WTC11 (cell line): ENCODE measurements at regions not wholly inside any gene's neighbourhood (a gene's known extent, or its start where the extent isn't known, plus 50 kb on each side); places are given as distances from the start of the nearest gene placed in this dataset.

ENCODE experiments used
- ATAC-seq: fragments of 200-7000 bp; cut with Tn5 transposase; 2 replicates; pipeline ENCODE4 v1.10.0; 2021; ENCODE audit warnings: mild to moderate bottlenecking, moderate library complexity
- CTCF ChIA-PET: fragments of 300-600 bp; sonication (Branson Sonifier 250); formaldehyde crosslinking; loops from one replicate; lab custom pipeline; 2021; ENCODE audit warnings: antibody characterized with exemption; lab: Charles Lee
- POLR2A ChIA-PET: fragments of 350-600 bp; sonication (Branson Sonifier 250); formaldehyde crosslinking; loops from one replicate; lab custom pipeline; 2021; ENCODE audit warnings: antibody characterized with exemption; lab: Charles Lee
- DNase-seq: peaks from one replicate; pipeline ENCODE4 v3.0.0; 2021; ENCODE audit warnings: low spot score
- H3K27ac Mint-ChIP-seq: 2 replicates; pipeline ENCODE4 v1.8.0; 2021; ENCODE audit warnings: mixed read lengths
- H3K27me3 Mint-ChIP-seq: 2 replicates; pipeline ENCODE4 v1.8.0; 2021; ENCODE audit warnings: low read depth, mild to moderate bottlenecking, moderate library complexity, mixed read lengths
- H3K36me3 Mint-ChIP-seq: 2 replicates; pipeline ENCODE4 v1.8.0; 2021; ENCODE audit warnings: mixed read lengths
- H3K4me1 Mint-ChIP-seq: 2 replicates; pipeline ENCODE4 v1.8.0; 2022; ENCODE audit warnings: mixed read lengths
- H3K4me3 Mint-ChIP-seq: 2 replicates; pipeline ENCODE4 v1.8.0; 2021; ENCODE audit warnings: mild to moderate bottlenecking, moderate library complexity, mixed read lengths
- H3K9me3 Mint-ChIP-seq: 2 replicates; pipeline ENCODE4 v1.8.0; 2021; ENCODE audit warnings: mixed read lengths
- CREB1 ChIP-seq: sonication (generic); formaldehyde crosslinking; IDR thresholded peaks from 2 replicates; pipeline ENCODE4 v1.8.0; 2023; ENCODE audit warnings: mild to moderate bottlenecking, missing genetic modification reagents
- CREM ChIP-seq: sonication (generic); formaldehyde crosslinking; IDR thresholded peaks from 2 replicates; pipeline ENCODE4 v1.8.1; 2022; ENCODE audit warnings: mild to moderate bottlenecking, missing genetic modification reagents, moderate library complexity
- ETV6 ChIP-seq: sonication (generic); formaldehyde crosslinking; IDR thresholded peaks from 2 replicates; pipeline ENCODE4 v1.8.1; 2022; ENCODE audit warnings: mild to moderate bottlenecking, missing genetic modification reagents
- FOXJ3 ChIP-seq: sonication (generic); formaldehyde crosslinking; IDR thresholded peaks from 2 replicates; pipeline ENCODE4 v1.9.0; 2021; ENCODE audit warnings: missing genetic modification reagents, mild to moderate bottlenecking, borderline replicate concordance
- GTF2I ChIP-seq: fragments of 250-450 bp; sonication (Bioruptor Pico); conservative IDR thresholded peaks from 2 replicates; pipeline ENCODE4 v1.4.0; 2021; ENCODE audit warnings: mild to moderate bottlenecking
- NR3C1 ChIP-seq: sonication (generic); formaldehyde crosslinking; conservative IDR thresholded peaks from 2 replicates; pipeline ENCODE4 v1.8.1; 2023; ENCODE audit warnings: low read depth, mild to moderate bottlenecking, missing genetic modification reagents
- PRRX2 ChIP-seq: fragments of 250-450 bp; sonication (Bioruptor Pico); IDR thresholded peaks from 2 replicates; pipeline ENCODE4 v1.8.0; 2021; ENCODE audit warnings: mild to moderate bottlenecking
- SOX15 ChIP-seq: fragments of 250-450 bp; sonication (Bioruptor Pico); IDR thresholded peaks from 2 replicates; pipeline ENCODE4 v1.9.0; 2021; ENCODE audit warnings: mild to moderate bottlenecking
- TEAD4 ChIP-seq: sonication (generic); formaldehyde crosslinking; IDR thresholded peaks from 2 replicates; pipeline ENCODE4 v1.8.0; 2022; ENCODE audit warnings: mild to moderate bottlenecking, missing genetic modification reagents
- ZNF138 ChIP-seq: sonication (generic); formaldehyde crosslinking; conservative IDR thresholded peaks from 2 replicates; pipeline ENCODE4 v1.8.1; 2022; ENCODE audit warnings: mild to moderate bottlenecking, moderate library complexity, missing genetic modification reagents
- ZNF232 ChIP-seq: sonication (generic); formaldehyde crosslinking; IDR thresholded peaks from 2 replicates; pipeline ENCODE4 v1.8.0; 2022; ENCODE audit warnings: mild to moderate bottlenecking, missing genetic modification reagents
- ZNF317 ChIP-seq: sonication (generic); formaldehyde crosslinking; IDR thresholded peaks from 2 replicates; pipeline ENCODE4 v1.8.1; 2023; ENCODE audit warnings: low read depth, mild to moderate bottlenecking, moderate library complexity, missing genetic modification reagents, borderline replicate concordance
- TF ChIP-seq, protein P1 (sequence below): sonication (generic); formaldehyde crosslinking; IDR thresholded peaks from 2 replicates; pipeline ENCODE4 v1.8.1; 2023; ENCODE audit warnings: mild to moderate bottlenecking, missing genetic modification reagents
- TF ChIP-seq, protein P2 (sequence below): sonication (generic); formaldehyde crosslinking; IDR thresholded peaks from 2 replicates; pipeline ENCODE4 v1.8.1; 2023; ENCODE audit warnings: mild to moderate bottlenecking, missing genetic modification reagents, borderline replicate concordance
- TF ChIP-seq, protein P3 (sequence below): sonication (generic); formaldehyde crosslinking; IDR thresholded peaks from 2 replicates; pipeline ENCODE4 v1.8.0; 2023; ENCODE audit warnings: missing genetic modification reagents, mild to moderate bottlenecking, borderline replicate concordance
- TF ChIP-seq, protein P4 (sequence below): sonication (generic); formaldehyde crosslinking; IDR thresholded peaks from 2 replicates; pipeline ENCODE4 v1.8.1; 2023; ENCODE audit warnings: mild to moderate bottlenecking, missing genetic modification reagents, moderate library complexity
- TF ChIP-seq, protein P5 (sequence below): fragments of 200-600 bp; IDR thresholded peaks from 2 replicates; pipeline ENCODE4 v1.8.0; 2022; ENCODE audit warnings: antibody characterized with exemption
- TF ChIP-seq, protein P6 (sequence below): fragments of 250-450 bp; sonication (Bioruptor Pico); IDR thresholded peaks from 2 replicates; pipeline ENCODE4 v1.9.0; 2021; ENCODE audit warnings: mild to moderate bottlenecking
- TF ChIP-seq, protein P7 (sequence below): sonication (generic); formaldehyde crosslinking; IDR thresholded peaks from 2 replicates; pipeline ENCODE4 v1.8.0; 2022; ENCODE audit warnings: mild to moderate bottlenecking, missing genetic modification reagents

DNA sequence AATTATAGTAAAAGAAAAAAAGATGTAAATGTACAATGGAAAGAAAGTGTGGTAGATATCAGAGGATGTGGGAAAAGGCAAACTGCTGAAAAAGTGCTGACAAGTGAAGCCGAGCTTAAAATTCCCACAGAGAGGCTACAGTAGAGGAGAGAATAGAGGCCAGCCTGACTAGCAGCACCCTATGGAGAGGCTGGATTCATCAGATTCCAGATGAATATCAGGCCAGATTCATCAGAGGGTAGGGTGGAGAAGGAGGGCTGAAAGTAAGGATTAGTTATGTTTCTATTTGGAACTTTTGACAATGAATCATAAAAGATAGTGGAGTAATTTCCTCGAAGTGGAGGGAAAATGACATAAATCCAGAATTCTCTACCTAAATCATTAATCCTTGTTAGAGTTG, 60.4 kb upstream of the NEK7 start:
- Mint-ChIP-seq H3K4me1 (peaks cover 15% of the 10 kb centered on the region), H3K27me3 (no peaks in the 10 kb centered on the region)
- CTCF ChIA-PET = interaction anchor here (2.0 kb wide), 1 partner anchor 60 kb away, joined by 7 read pairs; no protein-coding TSS in a partner anchor

DNA sequence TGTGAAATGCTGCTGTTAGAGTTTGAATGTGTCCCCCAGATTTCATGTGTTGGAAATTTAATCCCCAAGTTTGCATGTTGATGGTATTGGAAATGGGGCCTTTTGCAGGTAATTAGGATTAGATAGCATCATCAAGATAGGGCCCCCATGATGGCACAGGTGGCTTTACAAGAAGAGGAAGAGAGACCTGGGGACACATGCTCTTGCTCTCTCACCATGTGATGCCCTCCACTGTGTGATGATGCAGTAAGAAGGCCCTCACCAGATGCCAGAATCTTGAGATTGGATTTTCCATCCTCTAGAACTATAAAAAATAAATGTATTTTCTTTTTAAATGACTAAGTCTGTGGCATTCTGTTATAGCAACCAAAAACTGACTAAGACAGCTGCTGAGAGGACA, 57.0 kb upstream of the NEK7 start:
- Mint-ChIP-seq H3K36me3 (no peaks in the 10 kb centered on the region), H3K27me3 (no peaks in the 10 kb centered on the region), H3K9me3 (no peaks in the 10 kb centered on the region), H3K4me3 (no peak overlapping the region), H3K4me1 (peaks cover 15% of the 10 kb centered on the region), H3K27ac (no peak overlapping the region)
- CTCF ChIA-PET = no interaction called here
- no peak for DNase-seq
- POLR2A ChIA-PET = interaction anchor here (0.6 kb wide), 1 partner anchor 874 kb away, joined by 3 read pairs; no protein-coding TSS in a partner anchor
- ATAC-seq = no peak
- TF ChIP-seq ETV6 (no peak), FOXJ3 (CRISPR knock-in tag) (no peak), ZNF232 (CRISPR knock-in tag) (no peak), CREM (CRISPR knock-in tag) (no peak), NR3C1 (CRISPR knock-in tag) (no peak), GTF2I (no peak), CREB1 (no peak)
- TF ChIP-seq, protein P1, sequence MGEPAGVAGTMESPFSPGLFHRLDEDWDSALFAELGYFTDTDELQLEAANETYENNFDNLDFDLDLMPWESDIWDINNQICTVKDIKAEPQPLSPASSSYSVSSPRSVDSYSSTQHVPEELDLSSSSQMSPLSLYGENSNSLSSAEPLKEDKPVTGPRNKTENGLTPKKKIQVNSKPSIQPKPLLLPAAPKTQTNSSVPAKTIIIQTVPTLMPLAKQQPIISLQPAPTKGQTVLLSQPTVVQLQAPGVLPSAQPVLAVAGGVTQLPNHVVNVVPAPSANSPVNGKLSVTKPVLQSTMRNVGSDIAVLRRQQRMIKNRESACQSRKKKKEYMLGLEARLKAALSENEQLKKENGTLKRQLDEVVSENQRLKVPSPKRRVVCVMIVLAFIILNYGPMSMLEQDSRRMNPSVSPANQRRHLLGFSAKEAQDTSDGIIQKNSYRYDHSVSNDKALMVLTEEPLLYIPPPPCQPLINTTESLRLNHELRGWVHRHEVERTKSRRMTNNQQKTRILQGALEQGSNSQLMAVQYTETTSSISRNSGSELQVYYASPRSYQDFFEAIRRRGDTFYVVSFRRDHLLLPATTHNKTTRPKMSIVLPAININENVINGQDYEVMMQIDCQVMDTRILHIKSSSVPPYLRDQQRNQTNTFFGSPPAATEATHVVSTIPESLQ = no peak
- TF ChIP-seq, protein P2, sequence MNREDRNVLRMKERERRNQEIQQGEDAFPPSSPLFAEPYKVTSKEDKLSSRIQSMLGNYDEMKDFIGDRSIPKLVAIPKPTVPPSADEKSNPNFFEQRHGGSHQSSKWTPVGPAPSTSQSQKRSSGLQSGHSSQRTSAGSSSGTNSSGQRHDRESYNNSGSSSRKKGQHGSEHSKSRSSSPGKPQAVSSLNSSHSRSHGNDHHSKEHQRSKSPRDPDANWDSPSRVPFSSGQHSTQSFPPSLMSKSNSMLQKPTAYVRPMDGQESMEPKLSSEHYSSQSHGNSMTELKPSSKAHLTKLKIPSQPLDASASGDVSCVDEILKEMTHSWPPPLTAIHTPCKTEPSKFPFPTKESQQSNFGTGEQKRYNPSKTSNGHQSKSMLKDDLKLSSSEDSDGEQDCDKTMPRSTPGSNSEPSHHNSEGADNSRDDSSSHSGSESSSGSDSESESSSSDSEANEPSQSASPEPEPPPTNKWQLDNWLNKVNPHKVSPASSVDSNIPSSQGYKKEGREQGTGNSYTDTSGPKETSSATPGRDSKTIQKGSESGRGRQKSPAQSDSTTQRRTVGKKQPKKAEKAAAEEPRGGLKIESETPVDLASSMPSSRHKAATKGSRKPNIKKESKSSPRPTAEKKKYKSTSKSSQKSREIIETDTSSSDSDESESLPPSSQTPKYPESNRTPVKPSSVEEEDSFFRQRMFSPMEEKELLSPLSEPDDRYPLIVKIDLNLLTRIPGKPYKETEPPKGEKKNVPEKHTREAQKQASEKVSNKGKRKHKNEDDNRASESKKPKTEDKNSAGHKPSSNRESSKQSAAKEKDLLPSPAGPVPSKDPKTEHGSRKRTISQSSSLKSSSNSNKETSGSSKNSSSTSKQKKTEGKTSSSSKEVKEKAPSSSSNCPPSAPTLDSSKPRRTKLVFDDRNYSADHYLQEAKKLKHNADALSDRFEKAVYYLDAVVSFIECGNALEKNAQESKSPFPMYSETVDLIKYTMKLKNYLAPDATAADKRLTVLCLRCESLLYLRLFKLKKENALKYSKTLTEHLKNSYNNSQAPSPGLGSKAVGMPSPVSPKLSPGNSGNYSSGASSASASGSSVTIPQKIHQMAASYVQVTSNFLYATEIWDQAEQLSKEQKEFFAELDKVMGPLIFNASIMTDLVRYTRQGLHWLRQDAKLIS = no peak
- TF ChIP-seq, protein P3, sequence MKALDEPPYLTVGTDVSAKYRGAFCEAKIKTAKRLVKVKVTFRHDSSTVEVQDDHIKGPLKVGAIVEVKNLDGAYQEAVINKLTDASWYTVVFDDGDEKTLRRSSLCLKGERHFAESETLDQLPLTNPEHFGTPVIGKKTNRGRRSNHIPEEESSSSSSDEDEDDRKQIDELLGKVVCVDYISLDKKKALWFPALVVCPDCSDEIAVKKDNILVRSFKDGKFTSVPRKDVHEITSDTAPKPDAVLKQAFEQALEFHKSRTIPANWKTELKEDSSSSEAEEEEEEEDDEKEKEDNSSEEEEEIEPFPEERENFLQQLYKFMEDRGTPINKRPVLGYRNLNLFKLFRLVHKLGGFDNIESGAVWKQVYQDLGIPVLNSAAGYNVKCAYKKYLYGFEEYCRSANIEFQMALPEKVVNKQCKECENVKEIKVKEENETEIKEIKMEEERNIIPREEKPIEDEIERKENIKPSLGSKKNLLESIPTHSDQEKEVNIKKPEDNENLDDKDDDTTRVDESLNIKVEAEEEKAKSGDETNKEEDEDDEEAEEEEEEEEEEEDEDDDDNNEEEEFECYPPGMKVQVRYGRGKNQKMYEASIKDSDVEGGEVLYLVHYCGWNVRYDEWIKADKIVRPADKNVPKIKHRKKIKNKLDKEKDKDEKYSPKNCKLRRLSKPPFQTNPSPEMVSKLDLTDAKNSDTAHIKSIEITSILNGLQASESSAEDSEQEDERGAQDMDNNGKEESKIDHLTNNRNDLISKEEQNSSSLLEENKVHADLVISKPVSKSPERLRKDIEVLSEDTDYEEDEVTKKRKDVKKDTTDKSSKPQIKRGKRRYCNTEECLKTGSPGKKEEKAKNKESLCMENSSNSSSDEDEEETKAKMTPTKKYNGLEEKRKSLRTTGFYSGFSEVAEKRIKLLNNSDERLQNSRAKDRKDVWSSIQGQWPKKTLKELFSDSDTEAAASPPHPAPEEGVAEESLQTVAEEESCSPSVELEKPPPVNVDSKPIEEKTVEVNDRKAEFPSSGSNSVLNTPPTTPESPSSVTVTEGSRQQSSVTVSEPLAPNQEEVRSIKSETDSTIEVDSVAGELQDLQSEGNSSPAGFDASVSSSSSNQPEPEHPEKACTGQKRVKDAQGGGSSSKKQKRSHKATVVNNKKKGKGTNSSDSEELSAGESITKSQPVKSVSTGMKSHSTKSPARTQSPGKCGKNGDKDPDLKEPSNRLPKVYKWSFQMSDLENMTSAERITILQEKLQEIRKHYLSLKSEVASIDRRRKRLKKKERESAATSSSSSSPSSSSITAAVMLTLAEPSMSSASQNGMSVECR (CRISPR knock-in tag) = no peak
- TF ChIP-seq, protein P4, sequence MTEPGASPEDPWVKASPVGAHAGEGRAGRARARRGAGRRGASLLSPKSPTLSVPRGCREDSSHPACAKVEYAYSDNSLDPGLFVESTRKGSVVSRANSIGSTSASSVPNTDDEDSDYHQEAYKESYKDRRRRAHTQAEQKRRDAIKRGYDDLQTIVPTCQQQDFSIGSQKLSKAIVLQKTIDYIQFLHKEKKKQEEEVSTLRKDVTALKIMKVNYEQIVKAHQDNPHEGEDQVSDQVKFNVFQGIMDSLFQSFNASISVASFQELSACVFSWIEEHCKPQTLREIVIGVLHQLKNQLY (CRISPR knock-in tag) = no peak
- TF ChIP-seq, protein P5, sequence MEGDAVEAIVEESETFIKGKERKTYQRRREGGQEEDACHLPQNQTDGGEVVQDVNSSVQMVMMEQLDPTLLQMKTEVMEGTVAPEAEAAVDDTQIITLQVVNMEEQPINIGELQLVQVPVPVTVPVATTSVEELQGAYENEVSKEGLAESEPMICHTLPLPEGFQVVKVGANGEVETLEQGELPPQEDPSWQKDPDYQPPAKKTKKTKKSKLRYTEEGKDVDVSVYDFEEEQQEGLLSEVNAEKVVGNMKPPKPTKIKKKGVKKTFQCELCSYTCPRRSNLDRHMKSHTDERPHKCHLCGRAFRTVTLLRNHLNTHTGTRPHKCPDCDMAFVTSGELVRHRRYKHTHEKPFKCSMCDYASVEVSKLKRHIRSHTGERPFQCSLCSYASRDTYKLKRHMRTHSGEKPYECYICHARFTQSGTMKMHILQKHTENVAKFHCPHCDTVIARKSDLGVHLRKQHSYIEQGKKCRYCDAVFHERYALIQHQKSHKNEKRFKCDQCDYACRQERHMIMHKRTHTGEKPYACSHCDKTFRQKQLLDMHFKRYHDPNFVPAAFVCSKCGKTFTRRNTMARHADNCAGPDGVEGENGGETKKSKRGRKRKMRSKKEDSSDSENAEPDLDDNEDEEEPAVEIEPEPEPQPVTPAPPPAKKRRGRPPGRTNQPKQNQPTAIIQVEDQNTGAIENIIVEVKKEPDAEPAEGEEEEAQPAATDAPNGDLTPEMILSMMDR = no peak

More for the DNA sequence above, 60.4 kb upstream of the NEK7 start:
- no peak overlapping the region for H3K27ac Mint-ChIP-seq
- no peak overlapping the region for H3K4me3 Mint-ChIP-seq
- H3K36me3 Mint-ChIP-seq = no peaks in the 10 kb centered on the region
- peak; percentile 88 for ATAC-seq
- POLR2A ChIA-PET = no interaction called here
- DNase-seq = no peak
- H3K9me3 Mint-ChIP-seq = no peaks in the 10 kb centered on the region
- no peak for TF ChIP-seq ZNF317
- no peak for TF ChIP-seq PRRX2 (CRISPR knock-in tag)
- TF ChIP-seq TEAD4 (CRISPR knock-in tag) = no peak
- TF ChIP-seq, protein P6, sequence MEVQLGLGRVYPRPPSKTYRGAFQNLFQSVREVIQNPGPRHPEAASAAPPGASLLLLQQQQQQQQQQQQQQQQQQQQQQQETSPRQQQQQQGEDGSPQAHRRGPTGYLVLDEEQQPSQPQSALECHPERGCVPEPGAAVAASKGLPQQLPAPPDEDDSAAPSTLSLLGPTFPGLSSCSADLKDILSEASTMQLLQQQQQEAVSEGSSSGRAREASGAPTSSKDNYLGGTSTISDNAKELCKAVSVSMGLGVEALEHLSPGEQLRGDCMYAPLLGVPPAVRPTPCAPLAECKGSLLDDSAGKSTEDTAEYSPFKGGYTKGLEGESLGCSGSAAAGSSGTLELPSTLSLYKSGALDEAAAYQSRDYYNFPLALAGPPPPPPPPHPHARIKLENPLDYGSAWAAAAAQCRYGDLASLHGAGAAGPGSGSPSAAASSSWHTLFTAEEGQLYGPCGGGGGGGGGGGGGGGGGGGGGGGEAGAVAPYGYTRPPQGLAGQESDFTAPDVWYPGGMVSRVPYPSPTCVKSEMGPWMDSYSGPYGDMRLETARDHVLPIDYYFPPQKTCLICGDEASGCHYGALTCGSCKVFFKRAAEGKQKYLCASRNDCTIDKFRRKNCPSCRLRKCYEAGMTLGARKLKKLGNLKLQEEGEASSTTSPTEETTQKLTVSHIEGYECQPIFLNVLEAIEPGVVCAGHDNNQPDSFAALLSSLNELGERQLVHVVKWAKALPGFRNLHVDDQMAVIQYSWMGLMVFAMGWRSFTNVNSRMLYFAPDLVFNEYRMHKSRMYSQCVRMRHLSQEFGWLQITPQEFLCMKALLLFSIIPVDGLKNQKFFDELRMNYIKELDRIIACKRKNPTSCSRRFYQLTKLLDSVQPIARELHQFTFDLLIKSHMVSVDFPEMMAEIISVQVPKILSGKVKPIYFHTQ (CRISPR knock-in tag) = no peak
- TF ChIP-seq ZNF138 (CRISPR knock-in tag) = no peak
- no peak for TF ChIP-seq CREB1
- TF ChIP-seq, protein P7, sequence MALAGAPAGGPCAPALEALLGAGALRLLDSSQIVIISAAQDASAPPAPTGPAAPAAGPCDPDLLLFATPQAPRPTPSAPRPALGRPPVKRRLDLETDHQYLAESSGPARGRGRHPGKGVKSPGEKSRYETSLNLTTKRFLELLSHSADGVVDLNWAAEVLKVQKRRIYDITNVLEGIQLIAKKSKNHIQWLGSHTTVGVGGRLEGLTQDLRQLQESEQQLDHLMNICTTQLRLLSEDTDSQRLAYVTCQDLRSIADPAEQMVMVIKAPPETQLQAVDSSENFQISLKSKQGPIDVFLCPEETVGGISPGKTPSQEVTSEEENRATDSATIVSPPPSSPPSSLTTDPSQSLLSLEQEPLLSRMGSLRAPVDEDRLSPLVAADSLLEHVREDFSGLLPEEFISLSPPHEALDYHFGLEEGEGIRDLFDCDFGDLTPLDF (CRISPR knock-in tag) = no peak
- TF ChIP-seq SOX15 = no peak
